GM06990 (cell line): ENCODE measurements at regions not wholly inside any gene's neighbourhood (a gene's known extent, or its start where the extent isn't known, plus 50 kb on each side); places are given as distances from the start of the nearest gene placed in this dataset.

Experiments used
- DNase-seq: peaks from one replicate; pipeline ENCODE4 v3.0.0-alpha.2; 2011; ENCODE audit not compliant: insufficient read length; ENCODE audit errors: extremely low read depth
- H3K27me3 ChIP-seq: replicated peaks from 2 replicates; pipeline ENCODE4 v1.6.0; 2011; ENCODE audit warnings: low read length; ENCODE audit not compliant: control insufficient read depth, insufficient read depth
- H3K36me3 ChIP-seq: 2 replicates; pipeline ENCODE4 v1.5.1; 2011; ENCODE audit warnings: low read length; ENCODE audit not compliant: control insufficient read depth, insufficient read depth
- H3K4me3 ChIP-seq: replicated peaks from 2 replicates; pipeline ENCODE4 v1.5.1; 2011; ENCODE audit warnings: low read depth, mild to moderate bottlenecking, control low read depth, low read length
- CTCF ChIP-seq: IDR thresholded peaks from 2 replicates; pipeline ENCODE4 v1.5.1; 2011; ENCODE audit warnings: low read length, control low read depth, mild to moderate bottlenecking, inconsistent platforms; ENCODE audit not compliant: insufficient read depth, poor library complexity, severe bottlenecking

DNA sequence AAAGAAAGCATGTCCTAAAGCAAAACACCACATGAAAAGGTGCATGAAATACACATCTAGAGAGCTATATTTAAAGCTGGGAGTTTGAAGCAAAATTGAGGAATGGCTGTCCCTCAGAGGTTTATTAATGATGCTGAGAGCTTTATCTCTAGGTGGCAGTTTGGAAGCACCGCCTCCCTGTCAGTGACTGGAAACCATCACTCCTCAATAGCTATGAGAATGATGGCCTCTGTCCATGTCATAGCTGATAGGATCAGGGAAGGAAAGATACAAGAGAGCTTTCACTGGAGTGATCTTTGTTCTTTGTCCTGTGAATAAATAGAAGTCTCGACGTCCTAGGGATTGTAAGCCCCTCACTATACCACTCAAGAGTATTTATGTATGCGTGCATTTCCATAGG is 110.5 kb downstream of the NUDT12 start:
- Histone ChIP-seq H3K36me3 (no peaks in the 10 kb centered on the region), H3K4me3 (no peak overlapping the region), H3K27me3 (no peaks in the 10 kb centered on the region)
- TF ChIP-seq CTCF, result no peak
- no peak for DNase-seq

DNA sequence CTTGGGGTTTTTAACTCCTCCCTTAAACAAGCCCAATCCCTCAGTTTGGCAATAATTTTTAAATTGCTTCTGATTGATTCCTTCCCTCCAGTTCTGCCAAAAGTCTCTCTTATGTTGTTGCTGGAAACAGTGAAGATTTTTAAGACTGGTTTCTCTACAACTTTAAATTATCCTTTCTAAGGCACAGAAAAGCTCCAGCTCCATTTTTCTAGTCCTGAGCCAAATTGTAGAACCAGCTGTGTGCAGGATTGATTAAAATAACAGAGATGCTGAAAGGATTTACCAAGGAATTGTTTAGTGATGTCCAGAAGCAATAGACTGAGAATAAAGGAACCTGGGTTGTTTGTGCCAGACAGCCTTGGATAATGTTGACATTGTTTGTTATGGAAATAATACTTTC is 111.3 kb downstream of the NUDT12 start:
- DNase-seq, result no peak
- Histone ChIP-seq H3K36me3 (no peaks in the 10 kb centered on the region), H3K4me3 (no peak overlapping the region), H3K27me3 (no peaks in the 10 kb centered on the region)
- no peak for TF ChIP-seq CTCF

- Histone ChIP-seq H3K4me3 (no peak overlapping the region), H3K36me3 (no peaks in the 10 kb centered on the region), H3K27me3 (no peaks in the 10 kb centered on the region)
- no peak for TF ChIP-seq CTCF
- DNase-seq, result no peak
These were observed 112.1 kb downstream of the NUDT12 start for GRCh38 chr5:103450333-103451061.

DNA sequence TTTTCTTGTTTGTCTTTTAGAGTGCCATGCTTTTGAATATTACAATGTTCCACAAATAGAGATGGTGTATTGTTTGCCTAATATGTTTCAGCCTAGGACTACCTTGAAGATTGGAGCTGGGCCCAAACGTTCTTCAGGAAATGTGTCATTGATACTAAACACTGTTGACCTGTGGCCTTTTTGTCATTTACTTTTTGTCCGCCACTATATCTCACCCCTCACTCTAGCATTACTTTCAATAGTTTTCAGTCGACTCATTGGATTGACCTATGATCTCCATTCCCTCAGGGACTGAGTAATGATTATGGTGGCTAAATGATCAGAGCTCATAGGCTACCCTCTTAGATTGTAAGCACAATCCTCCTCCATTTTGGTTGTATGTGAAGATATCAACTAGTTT is 115.8 kb downstream of the NUDT12 start:
- no peak for TF ChIP-seq CTCF
- no peak overlapping the region for H3K4me3 ChIP-seq
- no peak for DNase-seq
- H3K27me3 ChIP-seq, result no peaks in the 10 kb centered on the region
- no peaks in the 10 kb centered on the region for H3K36me3 ChIP-seq

GRCh38 chr5:103445426-103446035 is 117.1 kb downstream of the NUDT12 start:
- DNase-seq, result no peak
- no peak for TF ChIP-seq CTCF
- Histone ChIP-seq H3K36me3 (no peaks in the 10 kb centered on the region), H3K27me3 (no peaks in the 10 kb centered on the region), H3K4me3 (no peak overlapping the region)
